PC-3 (cell line): ENCODE measurements at regions not wholly inside any gene's neighbourhood (a gene's known extent, or its start where the extent isn't known, plus 50 kb on each side); places are given as distances from the start of the nearest gene placed in this dataset.

Experiments used
- ATAC-seq: fragments of 200-7000 bp; cut with Tn5 transposase; 2 replicates; pipeline ENCODE4 v1.9.1; 2020; ENCODE audit warnings: mild to moderate bottlenecking, moderate library complexity
- BruUV-seq: library from RNA; stranded (reverse); fragments of 400-500 nt; replicated peaks from 2 replicates; lab custom pipeline; 2021; lab: Mats Ljungman, UMichigan
- CTCF ChIA-PET: fragments of 300-600 bp; sonication (Branson Sonifier 250); formaldehyde crosslinking; loops from one replicate; lab custom pipeline; 2022; ENCODE audit warnings: antibody characterized with exemption; lab: Charles Lee
- POLR2A ChIA-PET: fragments of 300-600 bp; sonication (Branson Sonifier 250); formaldehyde crosslinking; loops from one replicate; lab custom pipeline; 2022; ENCODE audit warnings: antibody characterized with exemption; ENCODE audit not compliant: unreplicated experiment; lab: Charles Lee
- DNase-seq: peaks from one replicate; pipeline ENCODE4 v3.0.0-alpha.2; 2015
- H2AFZ ChIP-seq: fragments of 300-600 bp; sonication (generic); 2 replicates; pipeline ENCODE4 v1.6.0; 2016; ENCODE audit warnings: antibody characterized with exemption, low read length
- H3F3A ChIP-seq: fragments of 300-600 bp; sonication (generic); one replicate; pipeline ENCODE4 v1.6.0; 2017; ENCODE audit warnings: antibody characterized with exemption, low read length, control low read depth, mild to moderate bottlenecking; ENCODE audit not compliant: unreplicated experiment
- H3K27ac ChIP-seq: fragments of 300-600 bp; sonication (generic); 2 replicates; pipeline ENCODE4 v1.5.1; 2016; ENCODE audit warnings: mild to moderate bottlenecking, low read length
- H3K27me3 ChIP-seq: fragments of 300-600 bp; sonication (generic); 2 replicates; pipeline ENCODE4 v1.6.1; 2016; ENCODE audit warnings: low read length, mixed read lengths
- H3K36me3 ChIP-seq: fragments of 300-600 bp; sonication (generic); 2 replicates; pipeline ENCODE4 v1.6.1; 2016; ENCODE audit warnings: low read depth, mixed run types, low read length, mixed read lengths
- H3K4me1 ChIP-seq: fragments of 300-600 bp; sonication (generic); 2 replicates; pipeline ENCODE4 v1.5.1; 2016; ENCODE audit warnings: low read length; ENCODE audit not compliant: insufficient read depth
- H3K4me2 ChIP-seq: fragments of 300-600 bp; sonication (generic); 2 replicates; pipeline ENCODE4 v1.6.0; 2016; ENCODE audit warnings: low read length
- H3K4me3 ChIP-seq: fragments of 300-600 bp; sonication (generic); 2 replicates; pipeline ENCODE4 v1.5.1; 2016; ENCODE audit warnings: mild to moderate bottlenecking, low read length, mixed read lengths
- H3K79me2 ChIP-seq: fragments of 300-600 bp; sonication (generic); 2 replicates; pipeline ENCODE4 v1.6.1; 2017; ENCODE audit warnings: low read length, mixed read lengths
- H3K9ac ChIP-seq: fragments of 300-600 bp; sonication (generic); 2 replicates; pipeline ENCODE4 v1.6.0; 2016; ENCODE audit warnings: mild to moderate bottlenecking, low read length
- H3K9me2 ChIP-seq: fragments of 300-600 bp; sonication (generic); replicated peaks from 2 replicates; pipeline ENCODE4 v1.6.1; 2016; ENCODE audit warnings: mixed run types, low read length, mixed read lengths
- H3K9me3 ChIP-seq: fragments of 300-600 bp; sonication (generic); 2 replicates; pipeline ENCODE4 v1.6.1; 2016; ENCODE audit warnings: low read length, mixed read lengths
- H4K20me1 ChIP-seq: fragments of 300-600 bp; sonication (generic); 2 replicates; pipeline ENCODE4 v1.6.1; 2016; ENCODE audit warnings: low read length, mixed read lengths
- EZH2 ChIP-seq: fragments of 300-600 bp; sonication (generic); IDR thresholded peaks from one replicate; pipeline ENCODE4 v1.6.1; 2017; ENCODE audit warnings: antibody characterized with exemption, mild to moderate bottlenecking, low read length; ENCODE audit not compliant: unreplicated experiment
- EZH2phosphoT487 ChIP-seq: fragments of 300-600 bp; sonication (generic); IDR thresholded peaks from 2 replicates; pipeline ENCODE4 v1.6.1; 2018; ENCODE audit warnings: mild to moderate bottlenecking, antibody characterized with exemption, low read length, borderline replicate concordance
- intact Hi-C: fragments of 100-400 bp; cut with micrococcal nuclease; formaldehyde crosslinking; loops from 2 replicates; pipeline ENCODE4 v1.9.0; 2023
- TF ChIP-seq, protein P1 (sequence below): fragments of 300-600 bp; sonication (generic); conservative IDR thresholded peaks from 2 replicates; pipeline ENCODE4 v1.5.1; 2017; ENCODE audit warnings: antibody characterized with exemption, low read depth, mild to moderate bottlenecking, low read length

DNA sequence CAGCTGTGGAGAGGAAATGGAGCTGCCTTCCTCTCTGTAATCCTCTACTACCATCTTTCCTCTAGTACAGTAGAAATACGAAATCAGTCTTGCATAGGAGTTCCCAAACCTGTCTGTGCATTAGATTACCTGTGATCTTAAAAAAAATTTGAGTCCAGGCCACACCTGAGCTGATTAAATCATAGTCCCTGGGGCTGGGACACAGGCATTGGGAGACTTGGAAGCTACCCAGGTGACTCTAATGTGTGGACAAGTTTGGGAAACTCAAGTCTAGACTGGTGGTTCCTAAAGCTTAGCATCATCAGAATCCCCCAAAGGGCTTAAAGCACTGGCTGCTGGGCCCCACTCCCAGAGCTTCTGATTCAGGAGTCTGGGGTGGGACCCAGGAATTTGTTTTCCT is 152.7 kb upstream of the GLI3 start:
- no peaks in the 10 kb centered on the region for H3K4me1 ChIP-seq
- ATAC-seq (no peak), DNase-seq (no peak)
- H3K9ac ChIP-seq: no peak overlapping the region
- H3K9me2 ChIP-seq: no peaks in the 10 kb centered on the region
- H3K27ac ChIP-seq: no peak overlapping the region
- H3K4me2 ChIP-seq: no peak overlapping the region
- H3K36me3 ChIP-seq: no peaks in the 10 kb centered on the region
- no peaks in the 10 kb centered on the region for H3K9me3 ChIP-seq
- CTCF ChIA-PET: no interaction called here
- TF ChIP-seq EZH2phosphoT487: no peak
- TF ChIP-seq EZH2: no peak
- TF ChIP-seq, protein P1, sequence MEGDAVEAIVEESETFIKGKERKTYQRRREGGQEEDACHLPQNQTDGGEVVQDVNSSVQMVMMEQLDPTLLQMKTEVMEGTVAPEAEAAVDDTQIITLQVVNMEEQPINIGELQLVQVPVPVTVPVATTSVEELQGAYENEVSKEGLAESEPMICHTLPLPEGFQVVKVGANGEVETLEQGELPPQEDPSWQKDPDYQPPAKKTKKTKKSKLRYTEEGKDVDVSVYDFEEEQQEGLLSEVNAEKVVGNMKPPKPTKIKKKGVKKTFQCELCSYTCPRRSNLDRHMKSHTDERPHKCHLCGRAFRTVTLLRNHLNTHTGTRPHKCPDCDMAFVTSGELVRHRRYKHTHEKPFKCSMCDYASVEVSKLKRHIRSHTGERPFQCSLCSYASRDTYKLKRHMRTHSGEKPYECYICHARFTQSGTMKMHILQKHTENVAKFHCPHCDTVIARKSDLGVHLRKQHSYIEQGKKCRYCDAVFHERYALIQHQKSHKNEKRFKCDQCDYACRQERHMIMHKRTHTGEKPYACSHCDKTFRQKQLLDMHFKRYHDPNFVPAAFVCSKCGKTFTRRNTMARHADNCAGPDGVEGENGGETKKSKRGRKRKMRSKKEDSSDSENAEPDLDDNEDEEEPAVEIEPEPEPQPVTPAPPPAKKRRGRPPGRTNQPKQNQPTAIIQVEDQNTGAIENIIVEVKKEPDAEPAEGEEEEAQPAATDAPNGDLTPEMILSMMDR: no peak
- BruUV-seq: no TSS peak
- H3K4me3 ChIP-seq: no peak overlapping the region
- H4K20me1 ChIP-seq: no peaks in the 10 kb centered on the region
- H3F3A ChIP-seq: no peaks in the 10 kb centered on the region
- POLR2A ChIA-PET: no interaction called here
- no peak overlapping the region for H2AFZ ChIP-seq
- intact Hi-C loops: no loop called here
- no peaks in the 10 kb centered on the region for H3K27me3 ChIP-seq
- no peaks in the 10 kb centered on the region for H3K79me2 ChIP-seq

DNA sequence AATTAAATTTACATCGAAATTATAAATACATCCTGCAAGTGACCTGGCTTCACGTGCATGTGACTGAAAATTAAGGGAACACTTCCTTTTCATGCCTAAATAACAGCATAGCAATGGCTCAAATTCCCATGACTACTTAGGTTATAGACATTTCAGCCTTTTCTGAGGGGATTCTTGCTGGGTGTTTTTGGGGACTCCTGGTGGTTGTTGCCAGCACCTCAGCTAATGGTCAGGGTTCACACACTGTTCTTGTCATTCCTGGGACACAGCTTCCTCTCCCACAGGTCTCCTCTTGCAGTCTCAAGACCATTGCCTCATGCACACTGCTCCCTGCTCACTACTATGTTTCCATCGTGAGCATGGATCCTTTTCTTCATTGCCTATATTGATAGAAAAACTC is 148.9 kb upstream of the GLI3 start:
- Histone ChIP-seq H3K9me2 (no peaks in the 10 kb centered on the region), H3F3A (no peaks in the 10 kb centered on the region), H3K27ac (no peak overlapping the region), H2AFZ (no peak overlapping the region), H3K9ac (no peak overlapping the region), H3K4me1 (no peaks in the 10 kb centered on the region), H3K27me3 (no peaks in the 10 kb centered on the region), H3K9me3 (no peaks in the 10 kb centered on the region), H3K36me3 (no peaks in the 10 kb centered on the region), H4K20me1 (no peaks in the 10 kb centered on the region), H3K4me2 (no peak overlapping the region), H3K79me2 (no peaks in the 10 kb centered on the region), H3K4me3 (no peak overlapping the region)
- DNase-seq: no peak
- no peak for ATAC-seq
- ChIA-PET CTCF (no interaction called here), POLR2A (no interaction called here)
- no peak for TF ChIP-seq EZH2
- TF ChIP-seq EZH2phosphoT487: no peak
- TF ChIP-seq, protein P1: peak; percentile 30; the same call in 1 of the 2 replicates
- no TSS peak for BruUV-seq
- intact Hi-C loops: no loop called here

DNA sequence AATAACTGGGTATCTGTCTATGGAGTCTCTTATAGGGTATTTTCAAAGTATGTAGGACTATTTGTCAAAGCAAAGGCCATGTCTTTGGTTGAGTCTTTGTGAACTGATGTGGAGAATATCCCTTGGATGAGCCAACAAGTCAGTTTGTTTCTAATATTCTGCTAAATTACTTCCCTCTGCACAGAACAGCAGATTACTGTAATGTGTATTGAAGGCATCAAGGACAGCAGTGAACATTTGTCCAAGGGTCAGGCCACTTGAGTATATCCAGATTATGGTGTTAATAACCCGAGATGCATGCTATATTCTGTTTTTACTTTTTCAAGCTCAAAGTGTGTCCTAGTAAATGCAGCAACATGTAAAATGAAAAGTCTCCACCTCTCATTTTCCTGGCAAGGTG is 144.2 kb upstream of the GLI3 start:
- Histone ChIP-seq H3K27me3 (no peaks in the 10 kb centered on the region), H4K20me1 (no peaks in the 10 kb centered on the region), H3K4me3 (no peak overlapping the region), H3K4me2 (no peak overlapping the region), H3K9me3 (no peaks in the 10 kb centered on the region), H3K4me1 (no peaks in the 10 kb centered on the region), H3K36me3 (no peaks in the 10 kb centered on the region), H2AFZ (no peak overlapping the region), H3F3A (no peaks in the 10 kb centered on the region), H3K27ac (no peak overlapping the region), H3K9me2 (no peaks in the 10 kb centered on the region), H3K79me2 (no peaks in the 10 kb centered on the region), H3K9ac (no peak overlapping the region)
- no TSS peak for BruUV-seq
- intact Hi-C loops: no loop called here
- ChIA-PET POLR2A (no interaction called here), CTCF (no interaction called here)
- no peak for TF ChIP-seq EZH2phosphoT487
- TF ChIP-seq EZH2: no peak
- TF ChIP-seq, protein P1: no peak
- ATAC-seq (no peak), DNase-seq (no peak)
